ENCODE measurements at regions not wholly inside any gene's neighbourhood (a gene's known extent, or its start where the extent isn't known, plus 50 kb on each side); places are given as distances from the start of the nearest gene placed in this dataset.
"Not testable (repeated sequence)": the region's sequence is repeated elsewhere in the genome, so short reads cannot be mapped to it uniquely, and the experiment has no call there.

DNA sequence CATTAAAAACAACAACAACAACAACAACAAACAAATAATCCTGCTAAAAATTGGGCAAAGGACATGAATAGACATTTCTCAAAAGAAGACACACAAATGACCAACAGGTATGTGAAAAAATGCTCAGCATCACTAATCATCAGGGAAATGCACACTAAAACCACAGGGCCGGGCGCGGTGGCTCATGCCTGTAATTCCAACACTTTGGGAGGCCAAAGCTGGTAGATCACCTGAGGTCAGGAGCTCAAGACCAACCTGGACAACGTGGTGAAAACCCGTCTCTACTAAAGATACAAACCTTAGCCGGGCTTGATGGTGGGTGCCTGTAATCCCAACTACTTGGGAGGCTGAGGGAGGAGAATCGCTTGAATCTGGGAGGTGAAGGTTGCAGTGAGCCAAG lies 103.6 kb downstream of the C11orf87 start:
- not testable (repeated sequence) for H3K27me3 ChIP-seq (ENCODE audit: control insufficient read depth, insufficient read depth, low read length); H3K27me3 Mint-ChIP-seq; H3K36me3 ChIP-seq (ENCODE audit: control insufficient read depth, insufficient read depth, low read length); ATAC-seq (ENCODE audit: low read depth in 2 of 2); H3K4me3 Mint-ChIP-seq; H3K4me3 ChIP-seq (ENCODE audit: low read depth, low read length); H3K9me3 ChIP-seq (ENCODE audit: control insufficient read depth in 2 of 2, low read length in 2 of 2); H3K27ac ChIP-seq (ENCODE audit: insufficient read depth, low read length, poor library complexity, severe bottlenecking); H3K4me1 ChIP-seq (ENCODE audit: control insufficient read depth, insufficient read depth, low read length, poor library complexity, severe bottlenecking); H3K4me1 Mint-ChIP-seq; DNase-seq; H3K27ac Mint-ChIP-seq; H3K36me3 Mint-ChIP-seq
- peaks cover 0 to 13% (median 2%) of the 10 kb centered on the region in 7 donors for H3K9me3 Mint-ChIP-seq

DNA sequence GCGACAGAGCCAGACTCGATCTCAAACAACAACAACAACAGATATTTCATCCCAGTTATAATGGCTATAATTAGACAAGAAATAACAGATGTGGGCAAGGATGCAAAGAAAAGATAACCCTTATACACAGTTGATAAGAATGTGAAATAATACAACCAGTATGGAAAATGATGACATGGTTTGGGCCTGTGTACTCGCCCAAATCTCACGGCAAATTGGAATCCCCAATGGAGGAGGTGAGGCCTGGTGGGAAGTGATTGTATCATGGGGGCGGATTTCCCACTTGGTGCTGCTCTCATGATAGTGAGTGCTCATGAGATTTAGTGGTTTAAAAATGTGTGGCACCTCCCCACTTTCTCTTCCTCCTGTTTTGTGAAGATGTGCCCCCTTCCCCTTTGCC lies 104.1 kb downstream of the C11orf87 start:
- no peaks in the 10 kb centered on the region for H3K27me3 Mint-ChIP-seq
- H3K9me3 Mint-ChIP-seq = peaks cover 0 to 13% (median 2%) of the 10 kb centered on the region in 7 donors
- no peaks in the 10 kb centered on the region for H3K4me1 Mint-ChIP-seq
- Histone ChIP-seq H3K27ac (ENCODE audit: insufficient read depth, low read length, poor library complexity, severe bottlenecking) (no peak overlapping the region), H3K9me3 (ENCODE audit: control insufficient read depth in 2 of 2, low read length in 2 of 2) (no peaks in the 10 kb centered on the region), H3K27me3 (ENCODE audit: control insufficient read depth, insufficient read depth, low read length) (no peaks in the 10 kb centered on the region), H3K36me3 (ENCODE audit: control insufficient read depth, insufficient read depth, low read length) (no peaks in the 10 kb centered on the region), H3K4me3 (ENCODE audit: low read depth, low read length) (no peak overlapping the region), H3K4me1 (ENCODE audit: control insufficient read depth, insufficient read depth, low read length, poor library complexity, severe bottlenecking) (no peaks in the 10 kb centered on the region)
- no peaks in the 10 kb centered on the region for H3K36me3 Mint-ChIP-seq
- no peak for ATAC-seq (ENCODE audit: low read depth in 2 of 2)
- no peak overlapping the region for H3K27ac Mint-ChIP-seq
- H3K4me3 Mint-ChIP-seq = no peak overlapping the region
- DNase-seq = no peak

DNA sequence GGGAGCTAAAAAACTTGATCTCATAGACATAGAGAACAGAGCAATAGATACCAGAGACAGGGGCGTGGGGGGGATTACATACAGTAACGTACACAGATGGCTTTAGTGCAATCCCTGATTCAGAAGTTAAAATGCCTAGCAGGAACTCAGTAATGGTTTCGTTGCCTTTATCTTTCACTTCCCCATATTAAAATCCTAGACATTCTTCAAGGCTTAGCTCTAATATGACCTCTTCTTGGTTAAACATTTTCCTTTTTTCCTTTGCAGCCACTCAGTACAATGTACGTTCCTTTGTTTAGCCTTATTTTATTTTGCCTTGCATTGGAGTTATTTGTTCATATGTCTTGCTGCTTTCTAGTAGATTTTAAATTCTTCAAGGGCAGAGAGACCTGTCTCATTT lies 104.9 kb downstream of the C11orf87 start:
- Mint-ChIP-seq H3K9me3 (peaks cover 0 to 13% (median 2%) of the 10 kb centered on the region in 7 donors), H3K36me3 (no peaks in the 10 kb centered on the region), H3K27me3 (no peaks in the 10 kb centered on the region), H3K27ac (no peak overlapping the region), H3K4me1 (no peaks in the 10 kb centered on the region), H3K4me3 (no peak overlapping the region)
- Histone ChIP-seq H3K4me3 (ENCODE audit: low read depth, low read length) (no peak overlapping the region), H3K36me3 (ENCODE audit: control insufficient read depth, insufficient read depth, low read length) (no peaks in the 10 kb centered on the region), H3K9me3 (ENCODE audit: control insufficient read depth in 2 of 2, low read length in 2 of 2) (no peaks in the 10 kb centered on the region), H3K27me3 (ENCODE audit: control insufficient read depth, insufficient read depth, low read length) (no peaks in the 10 kb centered on the region), H3K27ac (ENCODE audit: insufficient read depth, low read length, poor library complexity, severe bottlenecking) (no peak overlapping the region), H3K4me1 (ENCODE audit: control insufficient read depth, insufficient read depth, low read length, poor library complexity, severe bottlenecking) (no peaks in the 10 kb centered on the region)
- ATAC-seq (ENCODE audit: low read depth in 2 of 2) = no peak
- no peak for DNase-seq

DNA sequence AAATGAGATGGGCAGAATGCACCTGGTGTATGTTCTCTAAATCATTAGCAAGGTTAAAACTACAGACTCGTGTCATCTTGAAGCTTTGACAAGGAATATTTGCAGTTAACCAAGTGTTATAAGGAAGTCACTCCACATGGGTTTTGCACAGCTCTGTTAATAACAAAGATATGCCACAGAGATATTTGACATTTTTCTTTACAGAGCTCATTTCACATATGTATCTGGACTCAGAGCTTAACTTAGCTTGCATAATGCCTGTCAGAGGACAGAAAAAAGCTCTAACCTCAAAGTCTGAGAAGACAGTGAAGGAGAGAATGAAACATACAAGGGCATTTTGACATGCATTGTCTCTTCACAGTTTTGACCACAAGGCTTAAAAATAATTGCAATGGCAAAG lies 105.5 kb downstream of the C11orf87 start:
- DNase-seq (no peak), ATAC-seq (ENCODE audit: low read depth in 2 of 2) (no peak)
- Mint-ChIP-seq H3K36me3 (no peaks in the 10 kb centered on the region), H3K27ac (no peak overlapping the region), H3K4me3 (no peak overlapping the region), H3K27me3 (no peaks in the 10 kb centered on the region), H3K4me1 (no peaks in the 10 kb centered on the region), H3K9me3 (peaks cover 0 to 13% (median 2%) of the 10 kb centered on the region in 7 donors)
- Histone ChIP-seq H3K9me3 (ENCODE audit: control insufficient read depth in 2 of 2, low read length in 2 of 2) (no peaks in the 10 kb centered on the region), H3K27ac (ENCODE audit: insufficient read depth, low read length, poor library complexity, severe bottlenecking) (no peak overlapping the region), H3K4me3 (ENCODE audit: low read depth, low read length) (no peak overlapping the region), H3K4me1 (ENCODE audit: control insufficient read depth, insufficient read depth, low read length, poor library complexity, severe bottlenecking) (no peaks in the 10 kb centered on the region), H3K27me3 (ENCODE audit: control insufficient read depth, insufficient read depth, low read length) (no peaks in the 10 kb centered on the region), H3K36me3 (ENCODE audit: control insufficient read depth, insufficient read depth, low read length) (no peaks in the 10 kb centered on the region)

DNA sequence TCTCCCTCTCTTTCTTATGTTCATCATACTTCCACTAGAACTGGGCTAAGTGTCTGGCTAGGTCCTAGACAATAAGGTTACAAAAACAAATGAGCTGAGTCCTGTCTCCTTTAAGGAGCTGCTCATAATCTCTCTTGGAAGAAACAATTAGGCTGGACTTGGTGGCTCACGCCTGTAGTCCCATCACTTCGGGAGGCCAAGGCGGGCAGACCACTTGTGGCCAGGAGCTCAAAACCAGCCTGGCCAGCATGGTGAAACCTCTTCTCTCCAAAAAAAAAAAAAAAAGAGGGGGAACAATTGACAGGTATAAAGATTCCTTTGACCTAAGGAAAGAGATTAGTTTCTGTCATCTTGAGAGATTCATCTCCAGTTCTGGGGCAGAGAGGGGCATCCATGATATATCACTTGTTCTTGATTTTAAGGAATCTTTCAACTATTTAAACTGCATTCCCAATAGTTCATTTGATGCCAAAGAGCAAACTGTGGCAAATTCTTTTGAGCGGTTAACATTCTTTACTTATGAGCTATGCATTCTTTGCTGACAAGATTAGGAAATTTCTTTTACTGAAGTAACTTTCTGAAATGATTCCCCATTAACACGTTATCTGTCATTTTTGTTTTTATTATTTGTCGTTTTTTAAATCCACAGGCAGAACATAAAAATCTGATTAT lies 125.5 kb downstream of the C11orf87 start:
- Histone ChIP-seq H3K36me3 (ENCODE audit: control insufficient read depth, insufficient read depth, low read length) (no peaks in the 10 kb centered on the region), H3K4me1 (ENCODE audit: control insufficient read depth, insufficient read depth, low read length, poor library complexity, severe bottlenecking) (no peaks in the 10 kb centered on the region), H3K27me3 (ENCODE audit: control insufficient read depth, insufficient read depth, low read length) (no peaks in the 10 kb centered on the region), H3K4me3 (ENCODE audit: low read depth, low read length) (no peak overlapping the region), H3K27ac (ENCODE audit: insufficient read depth, low read length, poor library complexity, severe bottlenecking) (no peak overlapping the region), H3K9me3 (ENCODE audit: control insufficient read depth in 2 of 2, low read length in 2 of 2) (no peaks in the 10 kb centered on the region)
- no peak overlapping the region for H3K27ac Mint-ChIP-seq
- no peak for DNase-seq
- ATAC-seq (ENCODE audit: low read depth in 2 of 2) = no peak
- no peaks in the 10 kb centered on the region for H3K4me1 Mint-ChIP-seq
- no peaks in the 10 kb centered on the region for H3K36me3 Mint-ChIP-seq
- no peaks in the 10 kb centered on the region for H3K27me3 Mint-ChIP-seq
- H3K9me3 Mint-ChIP-seq = peaks cover 0 to 6% (median 3%) of the 10 kb centered on the region in 7 donors
- H3K4me3 Mint-ChIP-seq = no peak overlapping the region

DNA sequence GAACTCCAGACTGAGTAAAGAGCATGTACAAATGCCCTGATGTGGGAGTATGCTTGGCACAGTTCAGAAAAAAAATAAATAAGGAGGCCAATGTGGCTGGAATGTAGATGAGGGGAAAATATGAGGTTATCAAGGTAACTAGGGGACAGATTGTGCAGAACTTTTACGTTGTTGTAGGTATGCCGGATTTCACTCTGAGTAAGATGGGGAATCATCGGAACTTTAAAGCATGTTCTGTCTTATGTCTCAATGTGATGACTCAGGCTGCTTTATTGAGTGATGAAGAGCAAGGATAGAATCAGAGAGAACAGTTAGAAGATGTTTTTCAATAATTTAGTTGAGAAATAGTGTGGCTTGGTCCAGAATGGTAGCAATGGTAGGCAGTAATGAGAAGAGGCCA lies 130.4 kb downstream of the C11orf87 start:
- no peaks in the 10 kb centered on the region for H3K36me3 Mint-ChIP-seq
- no peaks in the 10 kb centered on the region for H3K4me1 ChIP-seq (ENCODE audit: control insufficient read depth, insufficient read depth, low read length, poor library complexity, severe bottlenecking)
- H3K9me3 ChIP-seq (ENCODE audit: control insufficient read depth in 2 of 2, low read length in 2 of 2) = no peaks in the 10 kb centered on the region
- DNase-seq (no peak), ATAC-seq (ENCODE audit: low read depth in 2 of 2) (no peak)
- H3K4me3 ChIP-seq (ENCODE audit: low read depth, low read length) = no peak overlapping the region
- H3K27ac ChIP-seq (ENCODE audit: insufficient read depth, low read length, poor library complexity, severe bottlenecking) = no peak overlapping the region
- H3K9me3 Mint-ChIP-seq = peaks cover 0 to 3% (median 0%) of the 10 kb centered on the region in 7 donors
- H3K27me3 ChIP-seq (ENCODE audit: control insufficient read depth, insufficient read depth, low read length) = no peaks in the 10 kb centered on the region
- no peaks in the 10 kb centered on the region for H3K36me3 ChIP-seq (ENCODE audit: control insufficient read depth, insufficient read depth, low read length)
- no peaks in the 10 kb centered on the region for H3K27me3 Mint-ChIP-seq
- no peaks in the 10 kb centered on the region for H3K4me1 Mint-ChIP-seq
- H3K4me3 Mint-ChIP-seq = no peak overlapping the region
- H3K27ac Mint-ChIP-seq = no peak overlapping the region

DNA sequence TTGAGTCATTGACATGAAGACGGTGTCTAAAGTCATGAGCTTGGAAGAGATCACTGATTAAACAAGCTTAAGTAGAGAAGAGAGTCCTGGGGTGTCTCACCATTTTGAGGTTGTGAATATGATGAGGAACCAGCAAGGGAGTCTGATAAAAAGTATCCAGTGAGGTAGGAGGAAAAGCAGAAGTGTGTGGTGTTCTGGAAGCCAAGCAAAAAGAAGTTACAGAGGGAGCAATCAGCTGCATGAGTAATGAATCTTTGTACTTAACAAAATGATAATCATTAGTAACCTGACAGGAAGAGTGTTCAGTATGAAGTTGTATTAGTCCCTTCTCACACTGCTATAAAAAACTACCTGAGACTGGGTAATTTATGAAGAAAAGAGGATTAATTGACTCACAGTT lies 131.3 kb downstream of the C11orf87 start:
- Mint-ChIP-seq H3K4me1 (no peaks in the 10 kb centered on the region), H3K36me3 (no peaks in the 10 kb centered on the region), H3K9me3 (peaks cover 0 to 2% (median 0%) of the 10 kb centered on the region in 7 donors), H3K4me3 (no peak overlapping the region), H3K27me3 (no peaks in the 10 kb centered on the region), H3K27ac (no peak overlapping the region)
- H3K4me1 ChIP-seq (ENCODE audit: control insufficient read depth, insufficient read depth, low read length, poor library complexity, severe bottlenecking) = no peaks in the 10 kb centered on the region
- H3K36me3 ChIP-seq (ENCODE audit: control insufficient read depth, insufficient read depth, low read length) = no peaks in the 10 kb centered on the region
- H3K9me3 ChIP-seq (ENCODE audit: control insufficient read depth in 2 of 2, low read length in 2 of 2) = no peaks in the 10 kb centered on the region
- no peak overlapping the region for H3K4me3 ChIP-seq (ENCODE audit: low read depth, low read length)
- no peak for ATAC-seq (ENCODE audit: low read depth in 2 of 2)
- H3K27me3 ChIP-seq (ENCODE audit: control insufficient read depth, insufficient read depth, low read length) = no peaks in the 10 kb centered on the region
- no peak overlapping the region for H3K27ac ChIP-seq (ENCODE audit: insufficient read depth, low read length, poor library complexity, severe bottlenecking)
- DNase-seq = no peak

DNA sequence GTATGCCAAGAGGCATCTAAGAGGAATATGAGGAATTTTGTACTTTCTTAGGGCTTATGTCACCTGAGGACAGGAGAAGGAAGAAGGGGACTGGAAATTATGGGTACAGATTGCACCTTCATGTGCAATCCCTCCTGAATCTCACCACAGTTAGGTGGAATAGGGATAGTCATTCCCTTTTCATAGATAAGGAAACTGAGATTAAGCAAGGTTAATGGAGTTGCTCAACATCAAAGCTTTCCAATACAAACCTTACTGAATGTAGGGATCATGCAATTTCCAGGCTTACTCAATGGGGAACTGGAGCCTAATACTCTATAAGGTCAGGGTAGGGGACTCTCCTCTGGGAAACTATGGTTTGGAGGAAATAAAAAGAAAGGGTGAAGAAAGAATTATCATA lies 133.0 kb downstream of the C11orf87 start:
- H3K9me3 ChIP-seq (ENCODE audit: control insufficient read depth in 2 of 2, low read length in 2 of 2) = peaks cover 0 to 1% of the 10 kb centered on the region in 2 experiments
- Mint-ChIP-seq H3K9me3 (peaks cover 0 to 5% (median 2%) of the 10 kb centered on the region in 7 donors), H3K27ac (no peak overlapping the region), H3K4me3 (no peak overlapping the region), H3K4me1 (no peaks in the 10 kb centered on the region), H3K36me3 (no peaks in the 10 kb centered on the region), H3K27me3 (no peaks in the 10 kb centered on the region)
- ATAC-seq (ENCODE audit: low read depth in 2 of 2) (no peak), DNase-seq (no peak)
- no peaks in the 10 kb centered on the region for H3K27me3 ChIP-seq (ENCODE audit: control insufficient read depth, insufficient read depth, low read length)
- H3K4me3 ChIP-seq (ENCODE audit: low read depth, low read length) = no peak overlapping the region
- no peaks in the 10 kb centered on the region for H3K36me3 ChIP-seq (ENCODE audit: control insufficient read depth, insufficient read depth, low read length)
- no peak overlapping the region for H3K27ac ChIP-seq (ENCODE audit: insufficient read depth, low read length, poor library complexity, severe bottlenecking)
- H3K4me1 ChIP-seq (ENCODE audit: control insufficient read depth, insufficient read depth, low read length, poor library complexity, severe bottlenecking) = no peaks in the 10 kb centered on the region

Data from CD4-positive, CD25-positive, alpha-beta regulatory T cell (primary cell).